ENCODE measurements at regions not wholly inside any gene's neighbourhood (a gene's known extent, or its start where the extent isn't known, plus 50 kb on each side); places are given as distances from the start of the nearest gene placed in this dataset.
"Not testable (repeated sequence)": the region's sequence is repeated elsewhere in the genome, so short reads cannot be mapped to it uniquely, and the experiment has no call there.

- DNase-seq, result no peak
Measured at GRCh38 chr22:27585141-27585540, 216.4 kb downstream of the MN1 start.

- DNase-seq, result no peak
Measured at GRCh38 chr22:27588268-27588667, 213.3 kb downstream of the MN1 start.

- DNase-seq, result no peak
Measured at GRCh38 chr22:27588915-27589314, 212.6 kb downstream of the MN1 start.

DNA sequence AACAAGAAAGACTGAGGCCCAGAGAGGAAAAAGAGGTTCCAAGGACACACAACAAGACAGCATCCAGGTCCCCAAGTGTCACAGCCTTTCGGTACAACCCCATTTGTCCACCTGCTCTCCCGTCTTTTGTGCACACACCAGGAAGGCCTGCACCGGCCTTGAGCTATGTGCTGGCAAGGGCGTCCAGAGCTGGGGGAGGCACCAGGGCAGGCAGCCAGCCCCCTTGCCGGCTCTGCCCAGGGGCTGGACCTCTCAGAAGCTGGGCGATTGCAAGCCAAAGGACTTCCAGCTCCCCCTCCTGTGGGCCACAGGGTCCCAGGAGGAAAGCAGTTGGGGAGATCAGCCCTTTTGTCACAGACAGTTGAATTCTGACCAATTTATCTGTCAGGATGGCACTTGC is 210.5 kb downstream of the MN1 start:
- no peak for DNase-seq

- DNase-seq, result no peak
Measured at GRCh38 chr22:27593378-27593777, 208.2 kb downstream of the MN1 start.

DNA sequence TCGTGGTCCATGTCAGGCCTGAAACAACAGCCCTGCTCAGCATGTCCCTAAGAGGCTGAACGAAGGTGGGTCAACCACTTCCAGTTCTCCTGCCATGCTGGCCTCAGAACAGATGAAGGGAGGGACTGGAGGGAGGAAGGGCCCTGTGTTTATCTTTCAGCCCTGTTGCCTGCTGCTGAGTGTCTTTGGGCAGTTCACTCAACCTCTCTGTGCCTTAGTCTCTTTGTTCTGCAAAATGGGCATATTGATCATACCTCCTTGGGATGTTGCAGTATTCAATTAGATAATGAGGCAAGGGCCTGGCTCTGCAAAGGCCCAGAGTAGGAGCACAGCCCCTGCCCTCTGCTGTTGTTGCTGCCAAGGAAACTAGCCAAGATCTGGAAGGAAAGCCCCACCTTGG is 207.5 kb downstream of the MN1 start:
- DNase-seq, result no peak

- DNase-seq, result no peak
Measured at GRCh38 chr22:27594474-27595134, 207.0 kb downstream of the MN1 start.

DNA sequence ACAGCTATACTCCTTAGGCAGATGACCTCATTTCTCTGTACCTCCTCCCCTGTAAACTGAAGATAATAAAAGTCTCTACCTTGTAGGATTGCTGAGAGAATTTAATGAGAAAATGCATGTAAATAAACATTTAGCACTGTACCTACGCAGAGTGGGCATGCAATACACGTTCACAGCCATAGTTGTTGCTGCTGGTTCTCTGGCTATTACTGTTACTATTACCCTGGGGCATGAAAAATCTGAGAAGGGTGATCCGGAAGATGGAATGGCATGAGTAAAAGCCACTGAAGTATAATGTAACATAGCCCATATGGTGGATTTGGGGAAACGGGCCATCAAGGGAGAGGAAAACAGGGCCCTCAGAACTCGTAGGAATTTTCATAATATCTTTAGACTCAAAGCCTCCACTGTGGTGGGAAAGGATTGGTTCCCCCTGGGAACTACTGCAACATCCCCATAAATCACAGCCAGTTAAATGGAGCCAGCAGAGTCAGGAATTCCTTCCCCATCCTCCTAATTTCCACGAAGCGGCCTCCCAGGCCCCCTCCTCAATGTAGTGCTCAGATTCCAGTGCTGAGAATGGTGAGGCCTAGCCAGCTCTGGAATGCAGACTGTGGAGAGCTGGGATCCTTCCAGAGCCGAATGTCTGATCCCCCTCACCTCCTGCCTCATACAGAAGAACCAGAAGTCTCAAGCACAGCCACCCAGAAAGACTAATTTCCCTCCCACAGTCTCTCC is 205.3 kb downstream of the MN1 start:
- DNase-seq, result no peak

DNA sequence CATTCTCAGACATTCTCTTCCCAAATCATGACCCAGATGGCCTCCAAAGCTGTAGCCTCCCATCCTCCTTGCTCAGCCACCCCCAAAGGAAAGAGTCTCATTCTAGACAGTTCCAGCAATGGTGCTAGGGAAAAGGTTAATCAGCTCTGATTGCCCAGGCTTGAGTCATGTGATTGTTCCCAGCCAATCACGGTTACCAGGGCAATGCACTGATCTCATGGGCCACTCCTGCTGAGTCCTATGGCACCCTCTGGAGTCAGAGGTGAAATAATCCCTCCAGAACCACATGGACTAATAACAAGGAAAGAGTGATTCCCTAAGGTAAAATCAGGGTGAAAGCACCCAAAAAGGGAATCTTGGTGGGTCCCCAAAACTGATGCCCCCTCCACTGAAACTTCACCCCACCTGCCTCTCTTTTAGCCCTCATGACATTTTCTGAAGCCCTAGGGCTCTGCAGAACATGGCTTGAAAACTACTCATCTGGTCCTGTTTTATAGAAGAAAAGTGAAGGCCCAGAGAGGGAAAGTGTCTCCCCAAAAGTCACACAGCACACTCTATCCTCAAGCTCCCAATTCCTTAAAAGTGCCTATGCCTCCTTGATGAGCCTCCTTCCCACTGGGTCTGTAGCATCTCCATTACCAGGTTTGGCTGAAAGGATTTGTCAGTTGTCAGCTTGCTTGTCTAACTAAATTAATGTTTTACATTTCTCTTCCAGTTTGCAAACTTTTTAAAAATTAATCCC is 203.7 kb downstream of the MN1 start:
- no peak for DNase-seq

DNA sequence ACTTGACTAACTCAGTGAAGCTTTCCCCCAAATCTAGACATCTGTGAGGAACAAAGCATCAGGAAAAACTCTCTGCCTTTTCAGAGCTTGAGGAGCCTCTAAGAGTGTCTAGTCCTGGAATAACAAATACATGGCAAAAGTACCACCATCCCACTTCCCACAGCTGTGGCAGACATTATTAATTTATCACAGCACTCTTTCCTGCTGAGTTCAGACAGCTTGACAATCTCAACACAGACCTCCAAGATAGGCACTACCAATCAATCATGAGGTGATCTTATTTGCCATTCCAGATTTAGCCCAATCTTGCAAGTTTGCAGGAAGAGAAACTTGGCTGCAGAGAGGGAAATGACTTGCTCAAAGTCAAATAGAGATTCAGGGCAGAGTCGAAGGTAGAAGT is 202.8 kb downstream of the MN1 start:
- DNase-seq, result no peak

GRCh38 chr22:27601195-27601594 is 200.4 kb downstream of the MN1 start:
- DNase-seq, result no peak

DNA sequence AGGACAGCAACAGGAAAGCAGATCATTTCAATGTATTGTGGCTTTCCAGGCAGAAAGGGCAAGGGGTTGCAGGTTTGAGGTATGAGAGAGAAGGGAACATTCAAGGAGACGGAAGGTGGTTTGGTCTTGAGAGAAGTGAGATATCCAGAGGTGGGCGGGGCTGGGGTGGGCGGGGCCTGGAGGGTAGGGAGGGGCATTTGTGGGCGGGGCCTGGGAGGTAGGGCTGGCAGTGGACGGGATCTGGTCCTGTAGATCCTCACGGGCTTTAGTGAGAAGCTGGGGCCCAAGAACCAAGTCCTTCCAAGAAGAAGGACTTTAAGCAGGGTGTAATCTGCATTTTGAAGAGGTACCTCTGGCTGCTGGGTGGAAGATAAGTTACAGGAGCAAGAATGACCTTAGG is 199.2 kb downstream of the MN1 start:
- DNase-seq, result no peak

DNA sequence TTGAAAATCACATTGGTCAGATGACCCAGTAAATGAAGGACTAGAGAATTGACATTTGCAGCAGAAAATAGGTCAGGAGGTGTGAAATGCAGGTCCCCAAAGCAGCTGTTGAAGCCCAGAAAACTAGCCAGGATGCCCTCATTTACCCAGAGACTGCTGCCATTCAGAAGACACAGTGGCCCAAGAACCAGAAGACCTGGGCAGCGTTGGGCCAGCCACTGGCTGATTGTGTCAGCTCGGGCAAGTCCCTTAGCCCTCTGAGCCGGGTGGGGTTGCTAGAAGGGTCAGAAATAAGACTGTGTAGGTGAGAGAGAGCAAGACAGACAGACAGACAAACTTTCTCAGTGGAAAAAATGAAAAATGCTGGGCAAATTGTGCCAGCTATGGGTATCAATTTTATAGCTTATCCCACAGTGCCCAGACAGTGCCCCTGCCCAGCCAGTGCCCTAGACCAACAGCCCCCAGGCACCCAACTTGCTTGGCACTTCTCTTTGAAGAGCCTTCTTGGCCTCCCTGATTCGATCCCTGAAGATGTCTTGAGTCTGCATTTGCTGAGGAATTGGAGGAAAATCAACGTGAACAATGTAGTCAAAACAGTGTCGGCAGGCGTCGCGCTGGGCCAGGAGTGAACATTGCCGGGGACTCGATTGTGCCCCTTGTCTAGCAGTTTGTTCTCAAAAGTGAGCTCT is 198.3 kb downstream of the MN1 start:
- no peak for DNase-seq

GRCh38 chr22:27603800-27604144 is 197.8 kb downstream of the MN1 start:
- DNase-seq, result no peak

- no peak for DNase-seq
Measured at GRCh38 chr22:27605390-27605789, 196.2 kb downstream of the MN1 start.

DNA sequence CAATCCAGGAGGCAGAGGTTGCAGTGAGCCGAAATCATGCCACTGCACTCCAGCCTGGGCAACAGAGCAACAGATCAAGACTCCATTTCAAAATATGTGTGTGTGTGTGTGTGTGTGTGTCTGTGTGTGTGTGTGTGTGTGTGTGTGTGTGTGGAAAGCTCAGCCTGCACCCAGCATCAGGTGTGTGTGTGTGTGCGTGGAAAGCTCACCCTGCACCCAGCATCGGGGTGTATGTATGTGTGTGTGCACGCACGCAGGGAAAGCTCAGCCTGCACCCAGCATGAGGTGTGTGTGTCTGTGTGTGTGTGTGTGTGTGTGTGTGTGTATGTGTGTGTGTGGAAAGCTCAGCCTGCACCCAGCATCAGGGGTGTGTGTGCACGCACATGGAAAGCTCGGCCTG is 193.8 kb downstream of the MN1 start:
- not testable (repeated sequence) for DNase-seq

DNA sequence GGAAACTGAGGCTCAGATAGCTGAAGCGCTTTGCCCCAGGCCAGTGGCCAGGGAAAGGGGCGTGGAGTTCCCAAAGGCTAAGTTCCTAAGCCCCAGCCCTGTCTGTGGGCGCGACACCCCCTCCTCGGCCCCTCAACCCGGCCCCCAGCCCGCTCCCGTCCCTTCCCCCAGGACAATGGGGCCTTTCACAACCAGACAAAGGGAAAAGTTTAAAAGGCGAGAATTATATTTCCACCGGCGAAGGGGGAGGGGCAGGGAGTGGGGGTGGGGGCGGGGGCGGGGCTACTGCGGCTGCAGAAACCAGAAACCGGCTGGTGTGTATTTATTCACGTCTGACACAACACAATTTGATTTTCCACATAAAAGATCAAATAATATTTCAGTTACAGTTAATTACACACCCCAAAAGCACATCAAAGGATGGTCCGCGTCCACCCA is 192.1 kb downstream of the MN1 start:
- no peak for DNase-seq

DNA sequence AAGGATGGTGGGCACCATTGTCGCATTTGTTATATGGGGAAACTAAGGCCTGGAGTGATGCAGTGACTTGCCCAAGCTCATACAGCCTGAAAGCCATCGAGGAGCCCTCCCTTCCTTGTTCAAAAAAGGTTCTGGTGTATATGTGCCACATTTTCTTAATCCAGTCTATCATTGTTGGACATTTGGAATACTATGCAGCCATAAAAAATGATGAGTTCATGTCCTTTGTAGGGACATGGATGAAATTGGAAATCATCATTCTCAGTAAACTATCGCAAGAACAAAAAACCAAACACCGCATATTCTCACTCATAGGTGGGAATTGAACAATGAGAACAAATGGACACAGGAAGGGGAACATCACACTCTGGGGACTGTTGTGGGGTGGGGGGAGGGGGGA is 191.4 kb downstream of the MN1 start:
- not testable (repeated sequence) for DNase-seq

DNA sequence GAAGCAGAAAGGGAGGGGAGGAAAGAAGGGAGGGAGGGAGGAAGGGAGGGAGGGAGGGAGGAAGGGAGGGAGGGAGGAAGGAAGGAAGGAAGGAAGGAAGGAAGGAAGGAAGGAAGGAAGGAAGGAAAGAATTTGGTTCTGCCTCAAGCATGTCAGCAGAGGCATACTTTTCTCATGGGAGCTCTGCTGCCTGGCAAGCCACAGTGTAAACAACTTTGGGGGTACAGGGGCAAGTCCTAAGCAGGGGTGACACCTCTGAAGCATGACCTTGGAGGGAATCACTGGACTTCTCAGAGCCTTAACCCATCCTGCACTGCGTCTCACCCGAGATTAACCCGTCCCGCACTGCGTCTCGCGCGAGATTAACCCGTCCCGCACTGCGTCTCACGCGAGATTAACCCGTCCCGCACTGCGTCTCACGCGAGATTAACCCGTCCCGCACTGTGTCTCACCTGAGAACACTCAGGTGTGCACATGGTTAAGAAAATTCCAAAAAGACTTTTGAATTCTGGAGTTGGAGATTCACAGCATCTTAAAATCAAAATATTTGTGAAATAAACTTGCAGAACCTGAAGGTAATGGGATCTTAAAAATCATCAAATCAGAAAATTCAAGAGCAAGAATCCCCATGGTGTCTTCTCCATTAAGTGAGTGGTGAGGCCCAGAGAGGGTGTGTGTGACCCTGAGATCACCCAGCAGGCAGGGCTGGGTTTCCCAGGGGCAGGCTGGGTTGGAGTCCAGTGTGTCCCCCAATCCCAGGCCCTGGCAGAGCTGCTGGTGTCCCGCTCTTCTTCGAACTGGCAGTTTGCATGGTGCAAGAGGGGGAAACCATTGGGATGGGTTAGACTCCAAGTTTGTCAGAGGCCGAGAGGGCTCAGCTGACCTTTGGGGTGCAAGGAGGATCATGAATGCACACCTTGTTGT is 190.4 kb downstream of the MN1 start:
- no peak for DNase-seq

DNA sequence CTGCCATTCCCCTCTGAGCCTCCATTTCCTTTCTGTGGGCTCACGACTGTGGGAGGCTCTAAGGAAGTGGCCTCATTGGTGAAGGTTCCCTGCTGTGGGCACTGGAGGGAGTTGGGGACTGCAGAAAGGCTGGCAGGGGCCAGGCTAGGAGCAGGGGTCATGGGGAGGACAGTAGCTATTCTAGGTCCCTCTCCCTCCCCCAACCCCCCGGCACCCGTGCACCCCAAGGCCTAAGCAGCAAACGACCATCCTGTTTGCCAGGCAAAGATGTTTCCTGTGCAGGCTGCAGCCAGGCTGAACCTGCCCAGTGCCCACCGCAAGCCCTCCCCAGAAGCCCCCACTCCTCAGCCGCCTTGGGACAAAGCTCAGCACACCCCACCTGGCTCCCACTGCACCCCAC is 189.4 kb downstream of the MN1 start:
- no peak for DNase-seq

DNA sequence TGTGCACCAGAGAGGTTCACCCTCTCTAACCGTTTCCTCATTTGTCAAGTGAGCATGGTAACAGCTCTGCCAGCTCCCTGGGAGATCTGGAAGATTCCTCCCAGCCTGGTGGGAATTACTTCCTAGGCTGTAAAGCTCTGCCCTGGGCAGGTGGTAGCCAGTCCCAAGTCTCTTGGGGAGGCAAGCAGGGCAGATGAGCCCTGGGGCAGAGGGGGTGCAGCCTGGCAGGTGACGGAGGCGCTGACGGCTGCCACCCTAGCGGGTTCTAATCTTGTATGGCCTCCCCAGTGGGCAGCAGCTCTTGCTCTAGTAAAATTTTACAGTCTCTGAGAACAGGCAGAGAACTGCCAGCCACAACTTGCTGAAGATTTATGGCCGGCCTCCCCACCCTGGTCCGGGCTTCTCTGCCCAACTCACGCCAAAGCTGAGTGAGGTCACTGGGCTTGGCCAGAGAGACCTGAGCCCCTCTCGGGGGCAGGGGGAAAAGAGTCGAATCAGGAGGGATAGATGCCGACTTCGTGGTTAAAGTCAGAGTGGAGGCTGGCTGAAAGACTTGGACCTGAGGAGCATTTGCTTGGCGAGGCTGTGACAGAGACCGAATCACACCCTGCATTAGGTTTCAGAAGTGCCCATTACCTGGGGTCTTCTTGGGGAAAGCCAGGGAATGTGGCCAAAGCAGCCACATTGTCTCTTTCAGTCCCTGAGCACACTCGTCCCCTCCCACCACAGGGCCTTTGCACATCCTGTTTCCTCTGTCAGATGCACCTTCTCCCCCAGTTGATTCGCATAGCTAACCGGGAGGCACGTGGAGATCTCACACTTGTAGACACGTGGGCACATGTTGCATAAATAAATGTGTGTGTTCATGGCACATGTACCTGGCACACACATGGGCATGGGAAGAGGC is 188.2 kb downstream of the MN1 start:
- DNase-seq, result no peak

All from hindlimb muscle (tissue), 1 donor.